Astrocyte of the cerebellum (primary cell): ENCODE measurements at regions not wholly inside any gene's neighbourhood (a gene's known extent, or its start where the extent isn't known, plus 50 kb on each side); places are given as distances from the start of the nearest gene placed in this dataset.
A peak's percentile ranks its signal among the peaks of the same experiment; 100 is the strongest.

Experiments used
- DNase-seq: peaks from one replicate; pipeline ENCODE4 v3.0.0-alpha.2; 2011; ENCODE audit warnings: low read depth
- H3K4me3 ChIP-seq: 2 replicates; pipeline ENCODE4 v1.5.1; 2011; ENCODE audit warnings: mild to moderate bottlenecking, low read depth, low read length, moderate library complexity
- in situ Hi-C: cut with HindIII; loops from 2 replicates; pipeline ENCODE4 v1.10.0; 2017; ENCODE audit warnings: low sequenced_read_pairs
- TF ChIP-seq, protein P1 (sequence below): IDR thresholded peaks from 2 replicates; pipeline ENCODE4 v1.5.1; 2012; ENCODE audit warnings: low read length, low read depth, moderate library complexity, mild to moderate bottlenecking; ENCODE audit errors: missing control alignments

DNA sequence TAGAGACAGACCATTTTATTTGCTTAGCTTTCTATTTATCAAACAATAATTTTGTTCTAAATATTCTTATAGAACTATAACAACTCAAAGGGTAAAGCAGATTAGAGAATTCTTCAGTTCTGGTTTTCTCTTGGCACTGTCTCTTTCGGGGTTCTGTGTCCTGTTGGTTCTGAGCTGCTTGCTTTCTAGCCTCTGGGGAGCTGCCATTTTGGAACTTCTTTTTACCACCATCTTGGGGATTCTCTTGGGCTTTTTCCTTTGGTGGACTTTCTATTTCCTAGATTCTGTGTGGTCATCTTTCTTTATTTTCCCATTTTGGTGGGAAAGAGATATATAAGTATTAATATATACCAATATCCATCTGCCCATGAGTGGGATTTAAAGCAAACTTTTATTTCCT lies 467.7 kb downstream of the PCNX1 start:
- DNase-seq = no peak
- TF ChIP-seq, protein P1, sequence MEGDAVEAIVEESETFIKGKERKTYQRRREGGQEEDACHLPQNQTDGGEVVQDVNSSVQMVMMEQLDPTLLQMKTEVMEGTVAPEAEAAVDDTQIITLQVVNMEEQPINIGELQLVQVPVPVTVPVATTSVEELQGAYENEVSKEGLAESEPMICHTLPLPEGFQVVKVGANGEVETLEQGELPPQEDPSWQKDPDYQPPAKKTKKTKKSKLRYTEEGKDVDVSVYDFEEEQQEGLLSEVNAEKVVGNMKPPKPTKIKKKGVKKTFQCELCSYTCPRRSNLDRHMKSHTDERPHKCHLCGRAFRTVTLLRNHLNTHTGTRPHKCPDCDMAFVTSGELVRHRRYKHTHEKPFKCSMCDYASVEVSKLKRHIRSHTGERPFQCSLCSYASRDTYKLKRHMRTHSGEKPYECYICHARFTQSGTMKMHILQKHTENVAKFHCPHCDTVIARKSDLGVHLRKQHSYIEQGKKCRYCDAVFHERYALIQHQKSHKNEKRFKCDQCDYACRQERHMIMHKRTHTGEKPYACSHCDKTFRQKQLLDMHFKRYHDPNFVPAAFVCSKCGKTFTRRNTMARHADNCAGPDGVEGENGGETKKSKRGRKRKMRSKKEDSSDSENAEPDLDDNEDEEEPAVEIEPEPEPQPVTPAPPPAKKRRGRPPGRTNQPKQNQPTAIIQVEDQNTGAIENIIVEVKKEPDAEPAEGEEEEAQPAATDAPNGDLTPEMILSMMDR = no peak
- in situ Hi-C loops = no loop called here
- no peak overlapping the region for H3K4me3 ChIP-seq

DNA sequence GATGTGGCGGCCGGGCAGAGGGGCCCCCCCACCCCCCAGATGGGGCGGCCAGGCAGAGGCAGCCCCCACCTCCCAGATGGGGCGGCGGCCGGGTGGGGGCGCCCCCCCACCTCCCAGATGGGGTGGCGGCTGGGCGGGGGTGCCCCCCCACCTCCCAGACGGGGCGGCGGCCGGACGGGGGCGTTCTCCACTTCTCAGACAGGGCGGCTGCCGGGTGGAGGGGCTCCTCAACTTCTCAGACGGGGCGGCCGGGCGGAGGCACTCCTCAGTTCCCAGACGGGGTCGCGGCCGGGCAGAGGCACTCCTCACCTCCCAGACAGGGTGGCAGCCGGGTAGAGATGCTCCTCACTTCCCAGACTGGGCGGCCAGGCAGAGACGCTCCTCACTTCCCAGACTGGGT lies 469.8 kb downstream of the PCNX1 start:
- TF ChIP-seq, protein P1 = no peak

DNA sequence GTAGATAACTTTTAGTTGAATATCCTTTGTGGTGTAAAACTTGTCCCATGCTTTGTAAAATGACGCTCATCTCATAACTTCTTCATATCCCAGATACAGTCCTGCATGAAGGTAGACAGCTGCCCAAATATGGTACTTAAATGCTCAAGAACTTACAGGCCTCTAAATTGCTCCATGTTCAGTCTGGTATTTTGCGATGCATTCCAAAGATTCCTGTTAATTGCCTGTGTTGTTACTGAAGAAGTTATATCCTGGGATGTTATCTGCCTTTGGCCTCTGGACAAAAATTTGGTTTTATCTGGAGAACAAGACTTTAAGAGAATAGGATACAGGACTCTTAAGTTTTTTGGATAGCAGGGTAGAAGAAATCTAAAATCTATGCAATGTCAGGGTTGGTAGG lies 473.0 kb downstream of the PCNX1 start:
- in situ Hi-C loops = no loop called here
- TF ChIP-seq, protein P1 = no peak
- DNase-seq = peak; percentile 62
- H3K4me3 ChIP-seq = no peak overlapping the region

More for the DNA sequence above, 469.8 kb downstream of the PCNX1 start:
- no peak overlapping the region for H3K4me3 ChIP-seq
- no peak for DNase-seq
- in situ Hi-C loops = no loop called here

DNA sequence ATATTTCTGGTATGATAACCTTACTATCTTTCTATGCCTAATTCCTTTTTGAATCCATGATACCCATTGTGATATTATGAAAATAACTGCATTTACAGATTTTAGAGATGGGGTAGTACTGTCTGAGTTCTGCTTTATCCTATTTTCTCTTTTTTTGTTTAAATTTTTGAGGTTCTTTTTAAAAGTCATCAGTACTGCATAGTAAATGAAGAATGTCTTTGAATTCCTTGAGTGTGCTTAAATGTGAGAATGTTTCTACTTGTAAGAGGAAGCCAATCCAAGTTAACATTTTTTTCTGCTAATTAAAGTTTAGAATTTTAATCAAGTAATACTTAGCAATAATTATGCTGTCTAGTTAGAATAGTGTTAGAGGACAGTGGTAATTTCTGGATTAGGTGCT lies 474.6 kb downstream of the PCNX1 start:
- DNase-seq = no peak
- H3K4me3 ChIP-seq = no peak overlapping the region
- in situ Hi-C loops = no loop called here
- TF ChIP-seq, protein P1 = no peak

DNA sequence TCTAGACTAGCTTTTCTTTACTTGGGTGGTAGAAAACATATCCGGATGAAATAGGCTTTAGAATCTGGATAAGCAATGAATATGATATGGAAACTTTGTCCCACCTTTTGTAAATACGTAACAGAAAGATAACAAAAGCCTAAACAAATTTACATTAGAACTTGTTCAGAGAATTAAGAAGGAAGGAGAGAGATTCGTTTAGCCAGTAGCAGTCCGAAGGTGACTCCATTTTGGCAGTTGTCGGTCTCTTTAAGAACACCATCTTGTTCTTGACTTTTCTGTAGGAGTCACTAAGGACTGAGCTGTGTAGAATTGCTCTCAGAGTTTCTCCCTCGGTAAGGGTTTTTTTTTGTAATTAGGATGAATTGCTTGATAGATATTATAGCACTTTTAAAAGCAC lies 475.1 kb downstream of the PCNX1 start:
- TF ChIP-seq, protein P1 = no peak
- no peak overlapping the region for H3K4me3 ChIP-seq
- no peak for DNase-seq
- in situ Hi-C loops = no loop called here

DNA sequence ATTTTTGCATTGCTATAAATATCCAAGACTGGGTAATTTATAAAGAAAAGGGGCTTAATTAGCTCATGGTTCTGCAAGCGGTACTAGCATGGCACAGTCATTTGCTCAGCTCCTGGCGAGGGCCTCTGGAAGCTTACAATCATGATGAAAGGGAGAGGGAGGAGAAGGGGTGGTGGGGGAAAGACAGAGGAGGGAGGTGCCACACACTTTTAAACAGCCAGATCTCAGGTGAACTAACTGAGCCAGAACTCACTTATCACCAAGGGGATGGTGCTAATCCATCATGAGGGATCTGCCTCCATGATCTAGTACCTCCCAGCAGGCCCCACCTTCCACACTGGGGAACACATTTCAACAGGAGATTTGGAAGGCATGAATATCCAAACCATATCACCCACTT lies 476.3 kb downstream of the PCNX1 start:
- no peak overlapping the region for H3K4me3 ChIP-seq
- no peak for DNase-seq
- TF ChIP-seq, protein P1 = no peak
- in situ Hi-C loops = no loop called here
